Endothelial cell of umbilical vein (primary cell): ENCODE measurements at regions not wholly inside any gene's neighbourhood (a gene's known extent, or its start where the extent isn't known, plus 50 kb on each side); places are given as distances from the start of the nearest gene placed in this dataset.

Source experiments
- BruUV-seq: library from RNA; stranded (reverse); fragments of 400-500 nt; replicated peaks from 2 replicates; lab custom pipeline; 2021; lab: Mats Ljungman, UMichigan
- CTCF ChIA-PET: fragments of 300-600, 350-600 bp; sonication (Branson Sonifier 250); formaldehyde crosslinking; loops from one replicate; lab custom pipeline; 2021; ENCODE audit warnings: antibody characterized with exemption, inconsistent platforms; lab: Charles Lee
- POLR2A ChIA-PET: fragments of 300-600, 350-600 bp; sonication (Branson Sonifier 250); formaldehyde crosslinking; loops from one replicate; lab custom pipeline; 2021; ENCODE audit warnings: antibody characterized with exemption, inconsistent platforms; lab: Charles Lee
- DNase-seq: peaks from one replicate; pipeline ENCODE4 v3.0.0-alpha.2; 2011; ENCODE audit warnings: low read depth, low spot score
- FAIRE-seq: peaks from 2 replicates; lab custom pipeline; 2011; peaks lifted over from hg19 to GRCh38; lab: Jason Lieb, UNC
- H2AFZ ChIP-seq: 2 replicates; pipeline ENCODE4 v1.6.0; 2012; ENCODE audit warnings: low read depth, low read length, control low read depth, inconsistent platforms
- H3K27ac ChIP-seq: 2 replicates; pipeline ENCODE4 v1.5.1; 2011; ENCODE audit warnings: low read depth, mild to moderate bottlenecking, control low read depth, low read length, moderate library complexity; ENCODE audit not compliant: insufficient read depth
- H3K27me3 ChIP-seq, 2 experiments: 2 replicates each; pipeline versions ENCODE4 v1.6.0 to v1.6.1; 2011; ENCODE audit warnings: low read length in 2 of 2, mixed read lengths in 1 of 2; ENCODE audit not compliant: control insufficient read depth in 2 of 2, insufficient read depth in 2 of 2
- H3K36me3 ChIP-seq, 2 experiments: 2 replicates in 1 of 2; 3 replicates in 1 of 2; pipeline ENCODE4 v1.5.1; 2011; ENCODE audit warnings: low read length in 2 of 2, mild to moderate bottlenecking in 1 of 2, moderate library complexity in 1 of 2; ENCODE audit not compliant: control insufficient read depth in 2 of 2, insufficient read depth in 2 of 2; ENCODE audit errors: extremely low read depth in 1 of 2
- H3K4me1 ChIP-seq: 3 replicates; pipeline ENCODE4 v1.5.1; 2011; ENCODE audit warnings: mild to moderate bottlenecking, low read length; ENCODE audit not compliant: control insufficient read depth, insufficient read depth; ENCODE audit errors: extremely low read depth
- H3K4me2 ChIP-seq: 2 replicates; pipeline ENCODE4 v1.6.1; 2011; ENCODE audit warnings: low read length, control low read depth, mixed read lengths; ENCODE audit not compliant: insufficient read depth
- H3K4me3 ChIP-seq, 3 experiments: fragments of 200-600 bp in 1 of 3; sonication (generic), shearing (Covaris generic) in 1 of 3; replicated peaks in 1 of 3; 2 replicates each; pipeline ENCODE4 v1.5.1; 2011 to 2016; ENCODE audit warnings: control low read depth in 3 of 3, low read length in 3 of 3, mild to moderate bottlenecking in 2 of 3, inconsistent platforms in 1 of 3, low read depth in 1 of 3, moderate library complexity in 1 of 3; ENCODE audit not compliant: insufficient read depth in 1 of 3
- H3K79me2 ChIP-seq: 2 replicates; pipeline ENCODE4 v1.6.0; 2012; ENCODE audit warnings: low read length, inconsistent platforms; ENCODE audit not compliant: control insufficient read depth, insufficient read depth
- H3K9ac ChIP-seq: replicated peaks from 2 replicates; pipeline ENCODE3; 2011; ENCODE audit warnings: low read length, control low read depth; ENCODE audit not compliant: insufficient read depth; ENCODE audit errors: extremely low read depth
- H3K9me1 ChIP-seq: replicated peaks from 3 replicates; pipeline ENCODE4 v1.6.0; 2011; ENCODE audit warnings: mild to moderate bottlenecking, low read length; ENCODE audit not compliant: control insufficient read depth, insufficient read depth; ENCODE audit errors: extremely low read depth
- H3K9me3 ChIP-seq: replicated peaks from 2 replicates; pipeline ENCODE4 v1.5.1; 2012; ENCODE audit warnings: low read length, inconsistent platforms; ENCODE audit not compliant: control insufficient read depth, insufficient read depth
- H4K20me1 ChIP-seq: replicated peaks from 2 replicates; pipeline ENCODE3; 2011; ENCODE audit warnings: mild to moderate bottlenecking, low read length; ENCODE audit not compliant: control insufficient read depth, insufficient read depth; ENCODE audit errors: extremely low read depth
- CTCF ChIP-seq, 2 donors: IDR thresholded peaks; 1 replicate in 1 of 2; 2 replicates in 1 of 2; pipeline ENCODE4 v1.5.1; 2011; ENCODE audit warnings: low read length in 2 of 2, mild to moderate bottlenecking in 2 of 2, moderate library complexity in 2 of 2, control low read depth in 1 of 2, inconsistent platforms in 1 of 2, low read depth in 1 of 2; ENCODE audit not compliant: insufficient read depth in 1 of 2; ENCODE audit errors: extremely low read depth in 1 of 2
- EZH2 ChIP-seq: IDR thresholded peaks from 2 replicates; pipeline ENCODE4 v1.6.1; 2012; ENCODE audit warnings: borderline replicate concordance, low read depth, mild to moderate bottlenecking, moderate library complexity, low read length, inconsistent platforms; ENCODE audit not compliant: severe bottlenecking
- FOS ChIP-seq: IDR thresholded peaks from 2 replicates; pipeline ENCODE4 v1.6.1; 2011; ENCODE audit warnings: mild to moderate bottlenecking, low read length, moderate library complexity, borderline replicate concordance; ENCODE audit not compliant: insufficient read depth
- GATA2 ChIP-seq: IDR thresholded peaks from 2 replicates; pipeline ENCODE4 v1.7.0; 2011; ENCODE audit warnings: low read depth, mild to moderate bottlenecking, moderate library complexity, mixed read lengths, low read length; ENCODE audit not compliant: insufficient read length, insufficient read depth
- JUN ChIP-seq: IDR thresholded peaks from 2 replicates; pipeline ENCODE4 v1.6.1; 2011; ENCODE audit warnings: borderline replicate concordance, low read depth; ENCODE audit not compliant: insufficient read length, insufficient read depth
- MAX ChIP-seq: IDR thresholded peaks from 2 replicates; pipeline ENCODE4 v1.6.1; 2011; ENCODE audit not compliant: insufficient read depth, insufficient read length
- MYC ChIP-seq: IDR thresholded peaks from one replicate; pipeline ENCODE4 v1.6.1; 2011; ENCODE audit warnings: mild to moderate bottlenecking, low read depth, low read length
- POLR2AphosphoS5 ChIP-seq: IDR thresholded peaks from 2 replicates; pipeline ENCODE4 v1.6.1; 2012; ENCODE audit warnings: low read depth, mild to moderate bottlenecking, control low read depth, low read length, moderate library complexity; ENCODE audit not compliant: insufficient read depth
- dilution Hi-C: fragments of 300-500 bp; cut with MboI; formaldehyde crosslinking; loops from one replicate; pipeline ENCODE4 v1.15.0; 2019; ENCODE audit warnings: low sequenced_read_pairs; ENCODE audit not compliant: extremely low pct_ligation_motif_present
- intact Hi-C: fragments of 100-400 bp; cut with micrococcal nuclease; formaldehyde crosslinking; loops from one replicate; pipeline ENCODE4 v1.10.0; 2022

- Histone ChIP-seq H3K27me3 (no peaks in the 10 kb centered on the region), H3K27ac (peak overlapping the region; percentile 23), H3K36me3 (no peaks in the 10 kb centered on the region), H3K9ac (peak overlapping the region; percentile 48), H4K20me1 (no peaks in the 10 kb centered on the region), H3K4me3 (no peak overlapping the region), H3K9me3 (no peaks in the 10 kb centered on the region), H3K79me2 (no peaks in the 10 kb centered on the region), H3K9me1 (no peaks in the 10 kb centered on the region), H3K4me2 (peak overlapping the region; percentile 31), H3K4me1 (peaks cover 5% of the 10 kb centered on the region), H2AFZ (peak overlapping the region; percentile 76)
- BruUV-seq: no TSS peak
- peak; percentile 85 for DNase-seq
- dilution Hi-C loops (no loop called here), intact Hi-C loops (loop anchor here (1.0 kb wide), 1 partner anchor 205 kb away; the partner anchor contains the start of gene TNPO1)
- ChIA-PET CTCF (interaction anchor here (0.6 to 4.7 kb wide), 56 partner anchors 8 to 296 kb away, joined by 3 to 134 read pairs (median 4); partner anchors contain the start of genes MRPS27, PTCD2 and TNPO1), POLR2A (interaction anchor here (0.6 to 1.5 kb wide), 2 partner anchors 66 to 206 kb away, joined by 6 to 7 read pairs; no protein-coding TSS in a partner anchor)
- peak; percentile 93 for FAIRE-seq
- TF ChIP-seq FOS (no peak), CTCF (IDR thresholded peaks at IDR 0.05; ENCODE audit: extremely low read depth in 1 of 2, insufficient read depth in 1 of 2, low read depth in 1 of 2, low read length in 2 of 2) (peak; percentile 98), JUN (no peak), POLR2AphosphoS5 (no peak), MAX (no peak), MYC (no peak), GATA2 (no peak), EZH2 (no peak)
Observed at GRCh38 chr5:72611118-72611730, 104.0 kb upstream of the ZNF366 start.
